CD8-positive, alpha-beta memory T cell (primary cell): ENCODE measurements at regions not wholly inside any gene's neighbourhood (a gene's known extent, or its start where the extent isn't known, plus 50 kb on each side); places are given as distances from the start of the nearest gene placed in this dataset.
"Not testable (repeated sequence)": the region's sequence is repeated elsewhere in the genome, so short reads cannot be mapped to it uniquely, and the experiment has no call there.

ENCODE experiments used
- CTCF ChIA-PET: fragments of 350-600 bp; sonication (Branson Sonifier 250); formaldehyde crosslinking; loops from one replicate; lab custom pipeline; 2021; ENCODE audit warnings: antibody characterized with exemption; lab: Charles Lee
- POLR2A ChIA-PET: fragments of 350-600 bp; sonication (Branson Sonifier 250); formaldehyde crosslinking; loops from one replicate; lab custom pipeline; 2021; ENCODE audit warnings: antibody characterized with exemption; lab: Charles Lee
- DNase-seq, 5 donors: peaks; one replicate each; pipeline versions ENCODE4 v3.0.0 to v3.0.0-alpha.2; 2020 to 2022; ENCODE audit warnings: mixed read lengths in 1 of 5
- H3K27ac ChIP-seq: one replicate; pipeline ENCODE4 v1.7.0; 2013; ENCODE audit warnings: low read depth, mild to moderate bottlenecking, low read length, moderate library complexity
- H3K27me3 ChIP-seq: 2 replicates; pipeline ENCODE4 v1.7.0; 2013; ENCODE audit warnings: low read length, mild to moderate bottlenecking; ENCODE audit not compliant: insufficient read depth, poor library complexity, severe bottlenecking
- H3K36me3 ChIP-seq: 2 replicates; pipeline ENCODE4 v1.7.0; 2013; ENCODE audit warnings: mild to moderate bottlenecking, low read length, moderate library complexity; ENCODE audit not compliant: insufficient read depth
- H3K4me1 ChIP-seq: 2 replicates; pipeline ENCODE4 v1.7.0; 2013; ENCODE audit warnings: mild to moderate bottlenecking, low read length, moderate library complexity; ENCODE audit not compliant: insufficient read depth
- H3K4me3 ChIP-seq: 2 replicates; pipeline ENCODE4 v1.7.0; 2013; ENCODE audit warnings: mild to moderate bottlenecking, low read length
- H3K9me3 ChIP-seq: 2 replicates; pipeline ENCODE4 v1.7.0; 2013; ENCODE audit warnings: mild to moderate bottlenecking, low read length
- H3K27ac Mint-ChIP-seq, 8 donors: one replicate each; pipeline ENCODE4 v1.8.0; 2020 to 2021; ENCODE audit warnings: mixed read lengths in 8 of 8, mild to moderate bottlenecking in 6 of 8, inconsistent platforms in 3 of 8, moderate library complexity in 3 of 8
- H3K27me3 Mint-ChIP-seq, 2 donors: one replicate each; pipeline ENCODE4 v1.8.0; 2020 to 2021; ENCODE audit warnings: mixed read lengths in 2 of 2, mild to moderate bottlenecking in 1 of 2, moderate library complexity in 1 of 2
- H3K36me3 Mint-ChIP-seq, 3 donors: one replicate each; pipeline ENCODE4 v1.8.0; 2020 to 2021; ENCODE audit warnings: mixed read lengths in 3 of 3, inconsistent platforms in 1 of 3, mild to moderate bottlenecking in 1 of 3
- H3K4me1 Mint-ChIP-seq, 3 donors: one replicate each; pipeline ENCODE4 v1.8.0; 2020 to 2021; ENCODE audit warnings: mixed read lengths in 3 of 3, inconsistent platforms in 1 of 3, mild to moderate bottlenecking in 1 of 3
- H3K4me3 Mint-ChIP-seq, 7 donors: one replicate each; pipeline ENCODE4 v1.8.0; 2020 to 2021; ENCODE audit warnings: mixed read lengths in 7 of 7, mild to moderate bottlenecking in 6 of 7, moderate library complexity in 4 of 7, inconsistent platforms in 2 of 7
- H3K9me3 Mint-ChIP-seq, 5 donors: one replicate each; pipeline ENCODE4 v1.8.0; 2020 to 2022; ENCODE audit warnings: mixed read lengths in 5 of 5, mild to moderate bottlenecking in 3 of 5, moderate library complexity in 2 of 5, inconsistent platforms in 1 of 5

GRCh38 chr9:26502311-26502710 lies 390.3 kb downstream of the CAAP1 start:
- H3K4me1 ChIP-seq, result no peaks in the 10 kb centered on the region
- H3K4me3 ChIP-seq, result no peak overlapping the region
- H3K4me3 Mint-ChIP-seq, result no peak overlapping the region
- H3K9me3 ChIP-seq, result no peaks in the 10 kb centered on the region
- H3K27me3 ChIP-seq, result no peaks in the 10 kb centered on the region
- no peaks in the 10 kb centered on the region for H3K36me3 ChIP-seq
- H3K27ac Mint-ChIP-seq, result no peak overlapping the region
- no peaks in the 10 kb centered on the region for H3K4me1 Mint-ChIP-seq
- peaks cover 7 to 20% (median 12%) of the 10 kb centered on the region in 5 donors for H3K9me3 Mint-ChIP-seq
- DNase-seq, result no peak
- H3K27ac ChIP-seq, result no peak overlapping the region
- H3K36me3 Mint-ChIP-seq, result no peaks in the 10 kb centered on the region
- H3K27me3 Mint-ChIP-seq, result no peaks in the 10 kb centered on the region
- ChIA-PET CTCF (no interaction called here), POLR2A (no interaction called here)

- H3K27me3 Mint-ChIP-seq, result no peaks in the 10 kb centered on the region
- H3K4me1 Mint-ChIP-seq, result no peaks in the 10 kb centered on the region
- no peaks in the 10 kb centered on the region for H3K36me3 ChIP-seq
- no peaks in the 10 kb centered on the region for H3K9me3 ChIP-seq
- no peak overlapping the region for H3K27ac Mint-ChIP-seq
- H3K4me3 Mint-ChIP-seq, result no peak overlapping the region
- no peaks in the 10 kb centered on the region for H3K27me3 ChIP-seq
- H3K4me1 ChIP-seq, result no peaks in the 10 kb centered on the region
- no peak overlapping the region for H3K27ac ChIP-seq
- H3K36me3 Mint-ChIP-seq, result no peaks in the 10 kb centered on the region
- ChIA-PET CTCF (no interaction called here), POLR2A (no interaction called here)
- no peak for DNase-seq
- peaks cover 3 to 21% (median 12%) of the 10 kb centered on the region in 5 donors for H3K9me3 Mint-ChIP-seq
- H3K4me3 ChIP-seq, result no peak overlapping the region
Measured at GRCh38 chr9:26500471-26500870, 392.1 kb downstream of the CAAP1 start.

- POLR2A ChIA-PET, H3K27ac ChIP-seq, H3K36me3 Mint-ChIP-seq, H3K27ac Mint-ChIP-seq, H3K9me3 ChIP-seq, H3K36me3 ChIP-seq, H3K4me1 Mint-ChIP-seq, H3K4me1 ChIP-seq, H3K27me3 Mint-ChIP-seq, H3K4me3 ChIP-seq, H3K27me3 ChIP-seq, CTCF ChIA-PET, H3K4me3 Mint-ChIP-seq: not testable (repeated sequence)
- peaks cover 6 to 26% (median 13%) of the 10 kb centered on the region in 5 donors for H3K9me3 Mint-ChIP-seq
- peak in 1 of 5 donors; percentile 47 for DNase-seq
Measured at GRCh38 chr9:26492608-26493521, 399.7 kb downstream of the CAAP1 start.

GRCh38 chr9:26491922-26492607 lies 400.5 kb downstream of the CAAP1 start:
- H3K36me3 ChIP-seq, H3K36me3 Mint-ChIP-seq, H3K4me1 ChIP-seq, H3K4me1 Mint-ChIP-seq, CTCF ChIA-PET, H3K27ac Mint-ChIP-seq, H3K27me3 ChIP-seq, POLR2A ChIA-PET, H3K4me3 ChIP-seq, H3K9me3 ChIP-seq, H3K27me3 Mint-ChIP-seq, H3K27ac ChIP-seq, H3K4me3 Mint-ChIP-seq: not testable (repeated sequence)
- peaks cover 3 to 21% (median 8%) of the 10 kb centered on the region in 5 donors for H3K9me3 Mint-ChIP-seq
- DNase-seq, result peak in 1 of 5 donors; percentile 36

- H3K4me3 Mint-ChIP-seq, result no peak overlapping the region
- H3K36me3 Mint-ChIP-seq, result no peaks in the 10 kb centered on the region
- no peaks in the 10 kb centered on the region for H3K27me3 ChIP-seq
- H3K4me3 ChIP-seq, result no peak overlapping the region
- peaks cover 7 to 30% (median 18%) of the 10 kb centered on the region in 5 donors for H3K9me3 Mint-ChIP-seq
- no peaks in the 10 kb centered on the region for H3K4me1 ChIP-seq
- H3K27ac ChIP-seq, result no peak overlapping the region
- no peaks in the 10 kb centered on the region for H3K4me1 Mint-ChIP-seq
- ChIA-PET POLR2A (no interaction called here), CTCF (no interaction called here)
- H3K27me3 Mint-ChIP-seq, result no peaks in the 10 kb centered on the region
- no peak overlapping the region for H3K27ac Mint-ChIP-seq
- DNase-seq, result no peak
- H3K9me3 ChIP-seq, result no peaks in the 10 kb centered on the region
- no peaks in the 10 kb centered on the region for H3K36me3 ChIP-seq
Measured at GRCh38 chr9:26483991-26484390, 408.6 kb downstream of the CAAP1 start.

- CTCF ChIA-PET, result interaction anchor here (0.7 kb wide), 1 partner anchor 98 kb away, joined by 3 read pairs; no protein-coding TSS in a partner anchor
- no peaks in the 10 kb centered on the region for H3K36me3 Mint-ChIP-seq
- POLR2A ChIA-PET, result no interaction called here
- no peak overlapping the region for H3K27ac ChIP-seq
- no peaks in the 10 kb centered on the region for H3K27me3 Mint-ChIP-seq
- H3K27ac Mint-ChIP-seq, result no peak overlapping the region
- H3K9me3 Mint-ChIP-seq, result peaks cover 2 to 28% (median 15%) of the 10 kb centered on the region in 5 donors
- DNase-seq, result no peak
- no peaks in the 10 kb centered on the region for H3K9me3 ChIP-seq
- no peak overlapping the region for H3K4me3 Mint-ChIP-seq
- no peaks in the 10 kb centered on the region for H3K4me1 Mint-ChIP-seq
- H3K36me3 ChIP-seq, result no peaks in the 10 kb centered on the region
- H3K4me1 ChIP-seq, result no peaks in the 10 kb centered on the region
- H3K27me3 ChIP-seq, result no peaks in the 10 kb centered on the region
- H3K4me3 ChIP-seq, result no peak overlapping the region
Measured at GRCh38 chr9:26477963-26478362, 414.6 kb downstream of the CAAP1 start.

- no peaks in the 10 kb centered on the region for H3K36me3 Mint-ChIP-seq
- ChIA-PET CTCF (no interaction called here), POLR2A (no interaction called here)
- H3K9me3 Mint-ChIP-seq, result peaks cover 1 to 53% (median 13%) of the 10 kb centered on the region in 5 donors
- H3K27me3 Mint-ChIP-seq, result no peaks in the 10 kb centered on the region
- no peak overlapping the region for H3K27ac Mint-ChIP-seq
- no peaks in the 10 kb centered on the region for H3K27me3 ChIP-seq
- H3K9me3 ChIP-seq, result no peaks in the 10 kb centered on the region
- DNase-seq, result no peak
- no peaks in the 10 kb centered on the region for H3K4me1 Mint-ChIP-seq
- no peak overlapping the region for H3K27ac ChIP-seq
- H3K4me1 ChIP-seq, result no peaks in the 10 kb centered on the region
- no peaks in the 10 kb centered on the region for H3K36me3 ChIP-seq
- no peak overlapping the region for H3K4me3 ChIP-seq
- H3K4me3 Mint-ChIP-seq, result no peak overlapping the region
Measured at GRCh38 chr9:26471261-26471660, 421.3 kb downstream of the CAAP1 start.

- H3K27me3 Mint-ChIP-seq, result no peaks in the 10 kb centered on the region
- Histone ChIP-seq H3K9me3 (no peaks in the 10 kb centered on the region), H3K4me3 (no peak overlapping the region), H3K27me3 (no peaks in the 10 kb centered on the region), H3K4me1 (no peaks in the 10 kb centered on the region), H3K27ac (no peak overlapping the region), H3K36me3 (no peaks in the 10 kb centered on the region)
- no peaks in the 10 kb centered on the region for H3K36me3 Mint-ChIP-seq
- CTCF ChIA-PET, result no interaction called here
- H3K4me1 Mint-ChIP-seq, result no peaks in the 10 kb centered on the region
- POLR2A ChIA-PET, result no interaction called here
- no peak overlapping the region for H3K27ac Mint-ChIP-seq
- no peak for DNase-seq
- peaks cover 1 to 49% (median 15%) of the 10 kb centered on the region in 5 donors for H3K9me3 Mint-ChIP-seq
- H3K4me3 Mint-ChIP-seq, result no peak overlapping the region
Measured at GRCh38 chr9:26470284-26470683, 422.3 kb downstream of the CAAP1 start.
